Motor neuron (in vitro differentiated cells): ENCODE measurements at regions not wholly inside any gene's neighbourhood (a gene's known extent, or its start where the extent isn't known, plus 50 kb on each side); places are given as distances from the start of the nearest gene placed in this dataset.
A peak's percentile ranks its signal among the peaks of the same experiment; 100 is the strongest.
"Not testable (repeated sequence)": the region's sequence is repeated elsewhere in the genome, so short reads cannot be mapped to it uniquely, and the experiment has no call there.

ENCODE experiments used
- ATAC-seq, 8 experiments: fragments of 200-7000 bp; cut with Tn5 transposase; replicated peaks in 6 of 8; 2 replicates each; pipeline ENCODE4 v1.8.0; 2021; ENCODE audit warnings: mild to moderate bottlenecking in 8 of 8, moderate library complexity in 8 of 8
- H3K27ac ChIP-seq, 2 donors: fragments of 250-450 bp; sonication (Bioruptor Pico); 2 replicates each; pipeline ENCODE4 v1.9.0; 2021; ENCODE audit warnings: antibody characterized with exemption in 2 of 2, mild to moderate bottlenecking in 2 of 2, moderate library complexity in 1 of 2
- H3K4me1 ChIP-seq, 2 donors: fragments of 250-450 bp; sonication (Bioruptor Pico); replicated peaks in 1 of 2; 2 replicates each; pipeline ENCODE4 v1.6.1; 2021; ENCODE audit warnings: antibody characterized with exemption in 2 of 2, mild to moderate bottlenecking in 2 of 2, moderate library complexity in 1 of 2
- H3K4me3 ChIP-seq, 5 donors: fragments of 250-450 bp; sonication (Bioruptor Pico); 2 replicates each; pipeline ENCODE4 v1.9.0; 2021; ENCODE audit warnings: antibody characterized with exemption in 5 of 5, mild to moderate bottlenecking in 5 of 5, moderate library complexity in 4 of 5
- WGBS, 10 experiments: fragments of 450-650 bp; shearing (Covaris generic); methylation state at CpG; one replicate each; pipeline ENCODE4 v1.0.0; 2022; 5-methylcytosine and 5-hydroxymethylcytosine counted together
- in situ Hi-C, 9 experiments: fragments of 400-800 bp; cut with MboI; loops; one replicate each; pipeline ENCODE4 v1.15.0; 2021; ENCODE audit warnings: low sequenced_read_pairs in 9 of 9, low pct_unique_long_range_greater_than_20kb in 2 of 9; ENCODE audit not compliant: unreplicated experiment in 9 of 9

DNA sequence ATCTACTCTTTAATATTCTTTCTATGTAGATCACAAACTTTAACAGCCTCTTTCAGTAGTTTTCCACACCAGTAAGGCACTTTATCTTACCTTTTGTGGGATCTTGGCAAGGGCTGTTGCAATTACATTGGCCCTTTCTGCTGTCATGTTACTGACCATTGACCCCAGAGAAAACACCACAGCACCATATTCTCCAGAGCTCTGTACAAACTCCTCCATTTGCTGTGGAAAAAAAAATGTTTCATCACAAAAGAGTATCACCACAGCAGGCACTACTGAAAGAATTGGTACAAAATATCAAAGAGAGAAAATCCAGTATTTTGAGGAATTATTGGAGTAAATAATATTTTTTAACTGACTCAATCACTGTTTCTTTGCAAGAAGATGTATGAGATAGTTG, 62.3 kb upstream of the UGT2A3 start:
- in situ Hi-C loops, ATAC-seq, H3K4me1 ChIP-seq, H3K27ac ChIP-seq, H3K4me3 ChIP-seq: not testable (repeated sequence)

DNA sequence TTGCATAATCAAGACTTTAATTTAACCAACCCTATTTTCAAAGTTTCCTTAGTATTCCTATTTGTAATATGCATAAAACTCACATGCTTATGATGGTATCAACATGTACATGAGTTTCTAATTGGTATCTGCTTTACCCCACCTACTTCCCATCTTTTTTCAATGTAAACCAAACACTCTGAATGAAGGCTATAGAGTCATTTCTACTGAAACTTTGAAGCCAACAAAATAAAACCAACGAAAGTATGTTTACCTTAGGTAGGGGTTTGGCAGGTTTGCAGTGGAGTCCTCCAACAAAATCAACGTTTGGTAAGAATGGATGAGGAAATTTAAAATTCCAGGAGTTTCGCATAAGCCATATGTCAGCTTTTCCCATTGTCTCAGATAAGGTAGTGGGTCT, 66.4 kb upstream of the UGT2A3 start:
- 9 to 100% (median 78%) methylated on average over 1 to 3 of the region's 3 CpGs for WGBS, 10 experiments
- in situ Hi-C loops, ATAC-seq, H3K4me3 ChIP-seq, H3K27ac ChIP-seq, H3K4me1 ChIP-seq: not testable (repeated sequence)

DNA sequence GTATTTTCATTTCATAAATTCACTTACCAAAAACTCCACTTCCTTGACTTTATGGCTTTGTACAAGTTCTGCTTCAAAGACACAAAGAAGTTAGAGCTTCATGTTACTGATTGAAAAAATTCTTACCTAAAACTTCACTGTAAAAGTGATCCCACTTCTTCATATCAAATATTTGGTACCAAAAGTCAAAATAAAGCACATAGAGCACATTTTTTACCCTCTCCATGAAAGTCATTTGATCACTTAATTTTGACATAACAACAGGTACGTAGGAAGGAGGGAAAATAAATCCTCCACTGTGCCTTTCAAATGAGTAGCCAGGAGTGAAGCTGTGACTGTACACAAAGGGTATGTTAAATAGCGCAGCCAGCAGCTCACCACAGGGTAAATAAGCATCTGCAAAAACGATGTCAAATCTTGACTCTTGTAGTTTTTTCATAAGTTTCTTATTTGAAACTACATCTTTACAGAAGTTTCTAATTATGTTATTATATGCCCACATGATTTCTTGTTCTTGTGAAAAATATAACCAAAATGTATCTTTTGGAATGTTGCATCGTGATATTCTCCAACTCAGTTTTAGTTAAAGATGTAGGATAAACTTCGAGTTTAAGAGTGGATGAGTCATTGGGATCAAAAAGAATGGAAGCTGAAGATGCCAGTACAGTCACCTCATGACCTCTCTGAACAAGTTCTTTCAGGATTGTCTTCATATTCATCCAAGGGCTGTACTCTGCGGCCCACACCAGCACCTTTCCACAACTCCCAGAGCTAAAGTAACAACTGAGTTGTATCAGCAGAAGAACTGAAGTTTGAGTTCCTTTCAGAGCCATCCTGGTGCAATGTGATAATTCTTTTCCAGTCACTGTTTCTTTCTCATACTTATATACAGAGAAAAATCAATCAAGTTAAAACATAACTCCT, 68.2 kb upstream of the UGT2A3 start:
- H3K27ac ChIP-seq, H3K4me1 ChIP-seq, H3K4me3 ChIP-seq, ATAC-seq, in situ Hi-C loops: not testable (repeated sequence)
- WGBS, 10 experiments: 0 to 100% (median 25%) methylated on average over 1 to 5 of the region's 6 CpGs; no CpG with 5 or more reads in 1 of the 10 experiments

GRCh38 chr4:69020462-69020807, 68.8 kb upstream of the UGT2A3 start:
- WGBS, 10 experiments: 0 to 94% (median 0%) methylated on average over 1 to 2 of the region's 2 CpGs; no CpG with 5 or more reads in 3 of the 10 experiments
- H3K4me3 ChIP-seq, H3K27ac ChIP-seq, in situ Hi-C loops, H3K4me1 ChIP-seq, ATAC-seq: not testable (repeated sequence)

DNA sequence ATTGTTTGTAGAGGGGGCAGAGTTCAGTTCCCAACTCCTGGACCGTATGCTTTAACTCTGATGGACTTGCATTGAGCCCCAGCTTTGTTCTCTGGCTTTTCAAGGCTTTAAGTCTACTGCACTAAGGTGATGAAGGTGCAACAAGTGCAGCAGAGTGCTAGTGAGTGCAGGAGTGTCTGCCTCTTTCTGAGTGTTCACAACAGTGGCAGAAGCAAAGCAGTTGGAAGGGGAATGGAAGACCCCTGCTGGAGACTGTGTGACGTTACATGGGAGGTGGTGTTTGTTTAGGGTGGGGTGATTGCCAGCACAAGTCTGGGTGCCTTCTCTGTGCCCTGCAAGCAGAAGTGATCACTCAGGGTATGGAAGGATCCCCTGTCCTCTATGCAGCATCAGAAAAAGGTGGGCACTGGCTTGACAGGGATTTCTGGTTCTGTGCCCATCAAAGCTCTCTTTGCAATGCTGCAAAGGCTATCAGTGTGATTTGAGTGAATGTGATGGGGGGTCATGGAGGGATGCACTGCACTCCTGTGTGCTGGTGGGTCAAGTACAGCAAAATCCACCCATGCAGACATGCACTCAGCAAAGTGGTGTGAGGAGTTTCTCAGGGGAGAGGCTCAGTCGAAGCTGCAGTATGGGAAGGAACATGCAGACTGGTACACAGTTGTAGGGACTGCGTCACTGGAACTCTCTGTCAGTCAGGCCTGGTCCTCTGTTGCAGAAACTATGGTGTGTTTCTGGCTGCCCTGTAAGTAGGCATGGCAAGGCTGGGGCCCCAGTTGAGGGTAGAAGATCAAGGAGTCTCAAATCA, 70.9 kb upstream of the UGT2B7 start:
- in situ Hi-C loops: no loop called here
- H3K4me1 ChIP-seq: no peaks in the 10 kb centered on the region
- no peak overlapping the region for H3K27ac ChIP-seq
- 0 to 90% (median 51%) methylated on average over 1 to 3 of the region's 4 CpGs; no CpG with 5 or more reads in 4 of the 10 experiments for WGBS, 10 experiments
- no peak overlapping the region for H3K4me3 ChIP-seq
- peak in 2 of 8 experiments; percentile 55 to 74 for ATAC-seq

GRCh38 chr4:69025999-69026387, 70.3 kb upstream of the UGT2B7 start:
- H3K4me3 ChIP-seq: no peak overlapping the region
- no peaks in the 10 kb centered on the region for H3K4me1 ChIP-seq
- no peak overlapping the region for H3K27ac ChIP-seq
- in situ Hi-C loops: no loop called here
- no peak for ATAC-seq

- Histone ChIP-seq H3K4me1 (no peaks in the 10 kb centered on the region), H3K27ac (no peak overlapping the region), H3K4me3 (no peak overlapping the region)
- in situ Hi-C loops: no loop called here
- WGBS, 10 experiments: 0 to 100% (median 80%) methylated on average over 1 of the region's 2 CpGs; no CpG with 5 or more reads in 5 of the 10 experiments
- ATAC-seq: no peak
Observed at GRCh38 chr4:69026974-69027373, 69.3 kb upstream of the UGT2B7 start.

GRCh38 chr4:69030326-69030725, 65.9 kb upstream of the UGT2B7 start:
- 0 to 100% (median 90%) methylated on average over 1 to 4 of the region's 4 CpGs for WGBS, 10 experiments
- Histone ChIP-seq H3K4me3 (no peak overlapping the region), H3K4me1 (no peaks in the 10 kb centered on the region), H3K27ac (no peak overlapping the region)
- in situ Hi-C loops: no loop called here
- no peak for ATAC-seq

GRCh38 chr4:69032847-69033638, 63.2 kb upstream of the UGT2B7 start:
- no peak for ATAC-seq
- Histone ChIP-seq H3K27ac (no peak overlapping the region), H3K4me3 (no peak overlapping the region), H3K4me1 (no peaks in the 10 kb centered on the region)
- in situ Hi-C loops: no loop called here
- WGBS, 10 experiments: 0 to 100% (median 86%) methylated on average over 1 to 2 of the region's 2 CpGs; no CpG with 5 or more reads in 2 of the 10 experiments

DNA sequence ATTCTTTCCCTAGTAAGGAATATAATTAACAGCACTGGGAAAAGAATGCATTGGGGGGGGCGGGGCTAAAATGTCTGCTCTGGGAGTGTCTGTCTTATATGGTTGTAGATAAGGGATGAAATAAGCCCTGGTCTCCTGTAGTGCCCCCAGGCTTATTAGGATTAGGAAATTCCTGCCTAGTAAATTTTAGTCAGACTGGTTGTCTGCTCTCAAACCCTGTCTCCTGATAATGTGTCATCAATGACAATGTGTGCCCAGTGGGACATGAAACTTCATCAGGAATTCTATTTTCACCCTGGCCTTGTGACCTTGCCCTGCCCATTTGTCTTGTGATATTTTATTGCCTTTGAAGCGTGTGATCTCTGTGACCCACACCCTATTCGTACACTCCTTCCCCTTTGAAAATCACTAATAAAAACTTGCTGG, 61.9 kb upstream of the UGT2B7 start:
- H3K4me3 ChIP-seq, H3K4me1 ChIP-seq, H3K27ac ChIP-seq, in situ Hi-C loops: not testable (repeated sequence)
- WGBS, 10 experiments: 0 to 60% (median 34%) methylated on average over 1 to 3 of the region's 3 CpGs; no CpG with 5 or more reads in 4 of the 10 experiments
- peak in 2 of 8 experiments; percentile 68 to 75 for ATAC-seq

DNA sequence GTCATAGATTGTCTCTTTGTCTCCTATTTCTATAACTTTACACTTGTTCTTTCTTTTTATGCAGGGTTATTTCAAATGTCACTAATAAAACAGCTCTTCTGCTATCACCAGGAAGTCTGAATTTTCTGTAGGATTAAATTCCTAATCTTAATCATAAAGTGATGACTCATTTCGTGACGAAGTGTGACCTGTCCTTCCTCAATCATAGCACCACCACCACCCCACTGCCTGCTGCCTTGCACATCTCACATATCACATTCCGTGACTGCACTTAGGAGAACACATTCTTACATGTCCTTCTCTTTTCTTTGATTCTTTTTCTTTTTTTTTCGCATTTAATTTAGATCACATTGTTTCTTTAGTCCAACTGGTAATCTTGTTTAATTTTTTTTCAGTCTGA, 57.7 kb upstream of the UGT2B7 start:
- ATAC-seq: peak in 1 of 8 experiments; percentile 33

DNA sequence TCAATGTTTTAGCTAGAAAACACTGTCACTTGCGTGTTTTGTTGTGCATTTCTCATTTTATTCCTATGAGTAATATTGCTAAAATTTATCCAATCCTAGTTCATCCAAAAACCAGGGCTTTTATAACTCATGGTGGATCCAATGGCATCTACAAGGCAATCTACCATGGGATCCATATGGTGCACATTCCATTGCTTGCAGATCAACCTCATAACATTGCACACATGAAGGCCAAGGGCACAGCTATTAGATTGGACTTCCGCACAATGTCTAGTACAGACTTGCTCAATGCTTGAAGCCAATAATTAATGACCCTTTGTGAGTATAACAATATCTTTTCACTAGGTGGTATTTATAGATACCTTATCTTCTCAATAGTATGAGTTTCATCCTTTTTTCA, 57.2 kb upstream of the UGT2B7 start:
- no peak for ATAC-seq
- no peaks in the 10 kb centered on the region for H3K4me1 ChIP-seq
- H3K27ac ChIP-seq: no peak overlapping the region
- in situ Hi-C loops: no loop called here
- 20 to 100% (median 88%) methylated on average over 1 to 2 of the region's 2 CpGs; no CpG with 5 or more reads in 2 of the 10 experiments for WGBS, 10 experiments
- H3K4me3 ChIP-seq: no peak overlapping the region

More for the DNA sequence above, 57.7 kb upstream of the UGT2B7 start:
- H3K4me3 ChIP-seq: no peak overlapping the region
- H3K27ac ChIP-seq: no peak overlapping the region
- no peaks in the 10 kb centered on the region for H3K4me1 ChIP-seq
- 1 to 100% (median 90%) methylated on average over 1 to 4 of the region's 4 CpGs; no CpG with 5 or more reads in 1 of the 10 experiments for WGBS, 10 experiments
- in situ Hi-C loops: no loop called here

GRCh38 chr4:69044247-69044646, 52.0 kb upstream of the UGT2B7 start:
- no peak overlapping the region for H3K4me3 ChIP-seq
- ATAC-seq: no peak
- WGBS, 10 experiments: 0 to 85% (median 67%) methylated on average over 1 to 3 of the region's 3 CpGs; no CpG with 5 or more reads in 1 of the 10 experiments
- in situ Hi-C loops: no loop called here
- H3K4me1 ChIP-seq: no peaks in the 10 kb centered on the region
- no peak overlapping the region for H3K27ac ChIP-seq
